ENCODE measurements at regions not wholly inside any gene's neighbourhood (a gene's known extent, or its start where the extent isn't known, plus 50 kb on each side); places are given as distances from the start of the nearest gene placed in this dataset.

DNA sequence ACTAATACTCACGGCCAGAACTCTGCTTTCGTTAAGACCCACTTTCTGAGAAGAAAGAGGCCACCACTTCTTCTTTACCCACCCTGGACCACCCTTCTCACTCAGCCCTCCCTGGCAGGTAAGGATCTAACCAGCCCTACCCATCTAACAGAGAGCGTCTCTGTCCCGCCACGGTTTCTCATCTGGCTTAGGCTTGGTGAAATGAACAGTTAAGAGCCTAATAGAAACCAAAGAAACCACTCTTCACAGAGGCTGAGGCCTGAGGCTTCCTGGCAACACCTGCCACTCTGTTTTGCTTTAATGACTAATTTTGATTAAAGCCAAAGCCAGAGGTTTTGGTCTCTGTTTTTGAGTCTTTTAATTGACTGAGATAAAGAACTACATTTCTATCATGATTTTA, 354.1 kb upstream of the SLC30A5 start:
- TF ChIP-seq, protein P1, sequence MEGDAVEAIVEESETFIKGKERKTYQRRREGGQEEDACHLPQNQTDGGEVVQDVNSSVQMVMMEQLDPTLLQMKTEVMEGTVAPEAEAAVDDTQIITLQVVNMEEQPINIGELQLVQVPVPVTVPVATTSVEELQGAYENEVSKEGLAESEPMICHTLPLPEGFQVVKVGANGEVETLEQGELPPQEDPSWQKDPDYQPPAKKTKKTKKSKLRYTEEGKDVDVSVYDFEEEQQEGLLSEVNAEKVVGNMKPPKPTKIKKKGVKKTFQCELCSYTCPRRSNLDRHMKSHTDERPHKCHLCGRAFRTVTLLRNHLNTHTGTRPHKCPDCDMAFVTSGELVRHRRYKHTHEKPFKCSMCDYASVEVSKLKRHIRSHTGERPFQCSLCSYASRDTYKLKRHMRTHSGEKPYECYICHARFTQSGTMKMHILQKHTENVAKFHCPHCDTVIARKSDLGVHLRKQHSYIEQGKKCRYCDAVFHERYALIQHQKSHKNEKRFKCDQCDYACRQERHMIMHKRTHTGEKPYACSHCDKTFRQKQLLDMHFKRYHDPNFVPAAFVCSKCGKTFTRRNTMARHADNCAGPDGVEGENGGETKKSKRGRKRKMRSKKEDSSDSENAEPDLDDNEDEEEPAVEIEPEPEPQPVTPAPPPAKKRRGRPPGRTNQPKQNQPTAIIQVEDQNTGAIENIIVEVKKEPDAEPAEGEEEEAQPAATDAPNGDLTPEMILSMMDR (IDR thresholded peaks at IDR 0.05): no peak
- TF ChIP-seq POLR2AphosphoS5 (IDR thresholded peaks at IDR 0.05): no peak
- TF ChIP-seq POLR2A (IDR thresholded peaks at IDR 0.05): no peak
- no peak for TF ChIP-seq EP300 (IDR thresholded peaks at IDR 0.05)

Measured in gastroesophageal sphincter (tissue), 3 donors.